GM12865 (cell line): ENCODE measurements at regions not wholly inside any gene's neighbourhood (a gene's known extent, or its start where the extent isn't known, plus 50 kb on each side); places are given as distances from the start of the nearest gene placed in this dataset.
A peak's percentile ranks its signal among the peaks of the same experiment; 100 is the strongest.

Experiments
- DNase-seq: peaks from one replicate; pipeline ENCODE4 v3.0.0; 2010; ENCODE audit warnings: low read depth
- H3K4me3 ChIP-seq: 2 replicates; pipeline ENCODE4 v1.5.1; 2011; ENCODE audit warnings: mild to moderate bottlenecking, low read depth, low read length, control low read depth
- CTCF ChIP-seq: IDR thresholded peaks from 2 replicates; pipeline ENCODE4 v1.5.1; 2011; ENCODE audit warnings: low read length, control low read depth, low read depth, inconsistent platforms; ENCODE audit not compliant: insufficient read depth; ENCODE audit errors: missing control alignments

- no peak for DNase-seq
- no peak for TF ChIP-seq CTCF
- H3K4me3 ChIP-seq, result no peak overlapping the region
Measured at GRCh38 chr3:30428251-30428650, 178.2 kb upstream of the TGFBR2 start.

- no peak for TF ChIP-seq CTCF
- DNase-seq, result peak; percentile 3
- no peak overlapping the region for H3K4me3 ChIP-seq
Measured at GRCh38 chr3:30435861-30436331, 170.5 kb upstream of the TGFBR2 start.

- no peak for DNase-seq
- no peak for TF ChIP-seq CTCF
Measured at GRCh38 chr3:30437171-30437601, 169.2 kb upstream of the TGFBR2 start.

GRCh38 chr3:30438126-30438525, 168.3 kb upstream of the TGFBR2 start:
- DNase-seq, result no peak
- TF ChIP-seq CTCF, result no peak
- H3K4me3 ChIP-seq, result no peak overlapping the region

More at GRCh38 chr3:30437171-30437601, 169.2 kb upstream of the TGFBR2 start:
- H3K4me3 ChIP-seq, result no peak overlapping the region

- no peak overlapping the region for H3K4me3 ChIP-seq
- no peak for TF ChIP-seq CTCF
- no peak for DNase-seq
Measured at GRCh38 chr3:30439451-30440053, 166.8 kb upstream of the TGFBR2 start.

GRCh38 chr3:30440147-30440604, 166.2 kb upstream of the TGFBR2 start:
- no peak for TF ChIP-seq CTCF
- DNase-seq, result no peak
- H3K4me3 ChIP-seq, result no peak overlapping the region

- no peak for TF ChIP-seq CTCF
- DNase-seq, result no peak
- no peak overlapping the region for H3K4me3 ChIP-seq
Measured at GRCh38 chr3:30440880-30441279, 165.5 kb upstream of the TGFBR2 start.
